A673 (cell line): ENCODE measurements at regions not wholly inside any gene's neighbourhood (a gene's known extent, or its start where the extent isn't known, plus 50 kb on each side); places are given as distances from the start of the nearest gene placed in this dataset.

Experiments
- BruUV-seq: library from RNA; stranded (reverse); fragments of 400-500 nt; replicated peaks from 2 replicates; lab custom pipeline; 2021; lab: Mats Ljungman, UMichigan
- CTCF ChIA-PET: fragments of 300-600 bp; sonication (Branson Sonifier 250); formaldehyde crosslinking; loops from one replicate; lab custom pipeline; 2022; ENCODE audit warnings: antibody characterized with exemption; lab: Charles Lee
- POLR2A ChIA-PET: fragments of 300-600 bp; sonication (Branson Sonifier 250); formaldehyde crosslinking; loops from one replicate; lab custom pipeline; 2022; ENCODE audit warnings: antibody characterized with exemption; ENCODE audit not compliant: low non-redundant PET; lab: Charles Lee
- DNase-seq: peaks from one replicate; pipeline ENCODE4 v3.0.0-alpha.2; 2015; ENCODE audit warnings: low spot score
- H3K27ac ChIP-seq: fragments of 200-600 bp; sonication (generic); 2 replicates; pipeline ENCODE4 v1.5.1; 2016; ENCODE audit warnings: mixed run types, low read depth, mild to moderate bottlenecking, mixed read lengths, antibody characterized with exemption, low read length; ENCODE audit not compliant: poor library complexity, severe bottlenecking
- H3K27me3 ChIP-seq: fragments of 200-600 bp; sonication (generic); replicated peaks from 2 replicates; pipeline ENCODE4 v1.6.1; 2017; ENCODE audit warnings: mixed run types, low read depth, mild to moderate bottlenecking, mixed read lengths, antibody characterized with exemption, low read length; ENCODE audit not compliant: insufficient read depth, poor library complexity
- H3K36me3 ChIP-seq: fragments of 200-600 bp; sonication (generic); 2 replicates; pipeline ENCODE4 v1.6.1; 2016; ENCODE audit warnings: mixed run types, mild to moderate bottlenecking, mixed read lengths, antibody characterized with exemption, low read length; ENCODE audit not compliant: insufficient read depth, poor library complexity, severe bottlenecking
- H3K4me1 ChIP-seq: fragments of 200-600 bp; sonication (generic); 2 replicates; pipeline ENCODE4 v1.6.1; 2017; ENCODE audit warnings: mixed run types, mild to moderate bottlenecking, mixed read lengths, antibody characterized with exemption, low read length; ENCODE audit not compliant: insufficient read depth, poor library complexity, severe bottlenecking
- H3K4me3 ChIP-seq: fragments of 200-600 bp; sonication (generic); 2 replicates; pipeline ENCODE4 v1.5.1; 2016; ENCODE audit warnings: low read depth, mixed run types, mild to moderate bottlenecking, mixed read lengths, low read length; ENCODE audit not compliant: poor library complexity, severe bottlenecking
- H3K9me3 ChIP-seq: fragments of 200-600 bp; sonication (generic); 2 replicates; pipeline ENCODE4 v1.6.1; 2016; ENCODE audit warnings: mixed run types, low read depth, mild to moderate bottlenecking, mixed read lengths, antibody characterized with exemption, low read length; ENCODE audit not compliant: poor library complexity, severe bottlenecking
- CTCF ChIP-seq: fragments of 300-800, 200-600 bp; sonication (generic); conservative IDR thresholded peaks from 2 replicates; pipeline ENCODE4 v1.5.1; 2017; ENCODE audit warnings: low read depth, mild to moderate bottlenecking, antibody characterized with exemption, low read length, moderate library complexity, mixed read lengths
- EZH2 ChIP-seq: fragments of 200-600 bp; sonication (generic); IDR thresholded peaks from 2 replicates; pipeline ENCODE4 v1.6.1; 2017; ENCODE audit warnings: borderline replicate concordance, low read depth, mild to moderate bottlenecking, mixed read lengths, antibody characterized with exemption, low read length; ENCODE audit not compliant: poor library complexity, severe bottlenecking
- intact Hi-C: fragments of 100-400 bp; cut with micrococcal nuclease; formaldehyde crosslinking; loops from one replicate; pipeline ENCODE4 v1.10.0; 2022; ENCODE audit not compliant: unreplicated experiment

- intact Hi-C loops = no loop called here
- H3K9me3 ChIP-seq = no peaks in the 10 kb centered on the region
- H3K4me1 ChIP-seq = peaks cover 20% of the 10 kb centered on the region
- no peaks in the 10 kb centered on the region for H3K36me3 ChIP-seq
- TF ChIP-seq EZH2 (no peak), CTCF (no peak)
- peaks cover 15% of the 10 kb centered on the region for H3K27me3 ChIP-seq
- BruUV-seq = no TSS peak
- ChIA-PET POLR2A (no interaction called here), CTCF (interaction anchor here (0.6 kb wide), 1 partner anchor 995 kb away, joined by 4 read pairs; no protein-coding TSS in a partner anchor)
- H3K27ac ChIP-seq = no peak overlapping the region
- H3K4me3 ChIP-seq = no peak overlapping the region
- no peak for DNase-seq
Observed at GRCh38 chr17:6259899-6260298, 175.0 kb downstream of the AIPL1 start.

- peak; percentile 95 for DNase-seq
- TF ChIP-seq CTCF (no peak), EZH2 (no peak)
- intact Hi-C loops = no loop called here
- BruUV-seq = no TSS peak
- ChIA-PET CTCF (no interaction called here), POLR2A (no interaction called here)
- H3K9me3 ChIP-seq = no peaks in the 10 kb centered on the region
- peaks cover 20% of the 10 kb centered on the region for H3K4me1 ChIP-seq
- no peak overlapping the region for H3K4me3 ChIP-seq
- no peaks in the 10 kb centered on the region for H3K27me3 ChIP-seq
- no peaks in the 10 kb centered on the region for H3K36me3 ChIP-seq
- peak overlapping the region; percentile 83 for H3K27ac ChIP-seq
Observed at GRCh38 chr17:6257336-6257735, 177.6 kb downstream of the AIPL1 start.

GRCh38 chr17:6255322-6255721 lies 179.6 kb downstream of the AIPL1 start:
- BruUV-seq = no TSS peak
- intact Hi-C loops = no loop called here

More at GRCh38 chr17:6255322-6255721, 179.6 kb downstream of the AIPL1 start:
- Histone ChIP-seq H3K9me3 (no peaks in the 10 kb centered on the region), H3K27ac (no peak overlapping the region), H3K36me3 (no peaks in the 10 kb centered on the region), H3K27me3 (no peaks in the 10 kb centered on the region), H3K4me3 (no peak overlapping the region), H3K4me1 (peaks cover 20% of the 10 kb centered on the region)
- POLR2A ChIA-PET = no interaction called here
- no peak for DNase-seq
- CTCF ChIA-PET = no interaction called here
- no peak for TF ChIP-seq EZH2
- TF ChIP-seq CTCF = no peak
